ENCODE measurements at regions not wholly inside any gene's neighbourhood (a gene's known extent, or its start where the extent isn't known, plus 50 kb on each side); places are given as distances from the start of the nearest gene placed in this dataset.
"Not testable (repeated sequence)": the region's sequence is repeated elsewhere in the genome, so short reads cannot be mapped to it uniquely, and the experiment has no call there.

DNA sequence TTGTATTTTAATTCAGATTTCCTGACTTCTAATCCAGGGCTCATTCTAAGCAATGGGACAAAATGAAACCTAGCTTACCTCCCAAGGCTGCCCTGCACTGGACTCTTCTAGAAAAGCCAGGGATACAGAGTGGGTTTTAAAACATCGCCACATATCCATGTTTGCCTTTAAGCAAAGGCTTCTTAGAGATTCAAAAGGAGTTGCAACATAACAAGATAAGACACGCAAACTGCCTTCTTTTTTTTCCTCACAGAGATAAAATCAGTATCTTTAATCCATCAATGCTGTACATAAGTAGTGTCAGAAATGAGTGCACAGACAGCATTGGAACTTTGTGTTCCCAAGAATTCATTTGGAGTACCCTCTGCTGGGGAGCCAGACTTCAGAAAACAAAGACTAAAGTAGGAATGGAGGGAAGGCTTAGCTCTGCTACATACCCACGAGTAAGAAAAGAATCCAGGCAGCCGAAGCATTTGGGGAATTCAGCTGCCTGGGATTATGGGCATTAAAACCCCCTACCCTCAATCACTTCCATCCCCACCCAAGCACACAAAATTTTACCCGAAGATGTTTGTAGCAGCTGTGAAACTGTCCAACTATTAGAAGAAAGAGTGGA is 427.8 kb downstream of the ARL4A start:
- Histone ChIP-seq H3K4me1 (ENCODE audit: control insufficient read depth, insufficient read depth, low read length) (no peaks in the 10 kb centered on the region), H3K9ac (ENCODE audit: low read length) (no peak overlapping the region), H3K27me3 (replicated peaks; ENCODE audit: control insufficient read depth, insufficient read depth, low read length) (no peaks in the 10 kb centered on the region), H3K4me3 (ENCODE audit: low read length) (no peak overlapping the region), H3K36me3 (ENCODE audit: control insufficient read depth, insufficient read depth, low read length, severe bottlenecking) (no peaks in the 10 kb centered on the region), H3K9me3 (ENCODE audit: control insufficient read depth, low read length) (no peaks in the 10 kb centered on the region)
- DNase-seq (ENCODE audit: low read depth), result peak; percentile 61

DNA sequence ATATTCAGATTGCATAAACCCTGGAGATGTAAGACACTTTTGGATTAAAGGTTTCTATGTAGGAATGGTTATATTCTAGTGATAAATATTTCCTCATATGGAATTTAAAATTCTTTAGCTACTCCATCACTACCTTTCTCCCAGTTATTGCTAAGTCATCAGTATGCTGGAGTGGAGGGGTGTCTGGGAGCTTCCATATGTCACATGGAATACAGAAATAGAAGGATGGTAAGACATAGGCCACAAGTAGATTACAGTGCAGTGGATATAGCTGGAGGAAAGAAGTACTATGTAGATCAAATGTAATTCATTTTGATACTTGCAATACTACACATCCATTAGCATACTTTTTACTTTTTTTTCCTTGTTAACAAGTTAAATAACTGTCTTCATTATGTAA is 428.4 kb downstream of the ARL4A start:
- H3K9ac ChIP-seq (ENCODE audit: low read length), result no peak overlapping the region
- no peak overlapping the region for H3K4me3 ChIP-seq (ENCODE audit: low read length)
- H3K9me3 ChIP-seq (ENCODE audit: control insufficient read depth, low read length), result no peaks in the 10 kb centered on the region
- no peaks in the 10 kb centered on the region for H3K27me3 ChIP-seq (replicated peaks; ENCODE audit: control insufficient read depth, insufficient read depth, low read length)
- H3K4me1 ChIP-seq (ENCODE audit: control insufficient read depth, insufficient read depth, low read length), result no peaks in the 10 kb centered on the region
- H3K36me3 ChIP-seq (ENCODE audit: control insufficient read depth, insufficient read depth, low read length, severe bottlenecking), result no peaks in the 10 kb centered on the region
- DNase-seq (ENCODE audit: low read depth), result peak; percentile 26

- H3K36me3 ChIP-seq (ENCODE audit: control insufficient read depth, insufficient read depth, low read length, severe bottlenecking), result no peaks in the 10 kb centered on the region
- no peaks in the 10 kb centered on the region for H3K4me1 ChIP-seq (ENCODE audit: control insufficient read depth, insufficient read depth, low read length)
- no peaks in the 10 kb centered on the region for H3K9me3 ChIP-seq (ENCODE audit: control insufficient read depth, low read length)
- H3K4me3 ChIP-seq (ENCODE audit: low read length), result no peak overlapping the region
- DNase-seq (ENCODE audit: low read depth), result peak; percentile 50
- no peaks in the 10 kb centered on the region for H3K27me3 ChIP-seq (replicated peaks; ENCODE audit: control insufficient read depth, insufficient read depth, low read length)
- H3K9ac ChIP-seq (ENCODE audit: low read length), result no peak overlapping the region
These were observed 429.7 kb downstream of the ARL4A start for GRCh38 chr7:13117103-13117502.

GRCh38 chr7:13117592-13117991 is 430.2 kb downstream of the ARL4A start:
- Histone ChIP-seq H3K4me1 (ENCODE audit: control insufficient read depth, insufficient read depth, low read length) (no peaks in the 10 kb centered on the region), H3K27me3 (replicated peaks; ENCODE audit: control insufficient read depth, insufficient read depth, low read length) (no peaks in the 10 kb centered on the region), H3K9me3 (ENCODE audit: control insufficient read depth, low read length) (no peaks in the 10 kb centered on the region), H3K36me3 (ENCODE audit: control insufficient read depth, insufficient read depth, low read length, severe bottlenecking) (no peaks in the 10 kb centered on the region), H3K4me3 (ENCODE audit: low read length) (no peak overlapping the region), H3K9ac (ENCODE audit: low read length) (no peak overlapping the region)
- DNase-seq (ENCODE audit: low read depth), result no peak

DNA sequence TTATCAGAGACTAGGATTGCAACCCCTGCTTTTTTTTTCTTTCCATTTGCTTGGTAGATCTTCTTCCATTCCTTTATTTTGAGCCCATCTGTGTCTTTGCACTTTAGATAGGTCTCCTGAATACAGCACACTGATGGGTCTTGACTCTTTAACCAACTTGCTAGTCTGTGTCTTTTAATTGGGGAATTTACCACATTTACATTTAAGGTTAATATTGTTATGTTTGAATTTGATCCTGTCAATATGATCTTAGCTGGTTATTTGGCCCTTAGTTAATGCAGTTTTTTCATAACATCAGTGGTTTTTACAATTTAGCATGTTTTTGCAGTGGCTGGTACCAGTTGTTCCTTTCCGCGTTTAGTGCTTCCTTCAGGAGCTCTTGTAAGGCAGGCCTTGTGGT is 437.2 kb downstream of the ARL4A start:
- not testable (repeated sequence) for H3K9me3 ChIP-seq (ENCODE audit: control insufficient read depth, low read length); DNase-seq (ENCODE audit: low read depth); H3K4me3 ChIP-seq (ENCODE audit: low read length); H3K36me3 ChIP-seq (ENCODE audit: control insufficient read depth, insufficient read depth, low read length, severe bottlenecking); H3K9ac ChIP-seq (ENCODE audit: low read length); H3K4me1 ChIP-seq (ENCODE audit: control insufficient read depth, insufficient read depth, low read length); H3K27me3 ChIP-seq (replicated peaks; ENCODE audit: control insufficient read depth, insufficient read depth, low read length)

DNA sequence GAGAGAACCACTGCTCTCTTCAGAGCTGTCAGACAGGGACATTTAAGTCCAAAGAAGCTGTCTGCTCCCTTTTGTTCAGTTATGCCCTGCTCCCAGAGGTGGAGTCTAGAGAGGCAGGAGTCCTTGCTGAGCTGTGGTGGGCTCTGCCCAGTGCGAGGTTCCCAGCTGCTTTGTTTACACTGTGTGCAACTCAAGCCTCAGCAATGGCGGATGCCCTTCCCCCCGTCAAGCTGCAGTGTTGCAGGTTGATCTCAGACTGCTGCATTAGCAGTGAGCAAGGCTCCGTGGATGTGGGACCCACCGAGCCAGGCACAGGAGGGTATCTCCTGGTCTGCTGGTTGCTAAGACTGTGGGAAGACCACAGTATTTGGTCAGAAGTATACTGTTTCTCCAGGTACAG is 438.9 kb downstream of the ARL4A start:
- Histone ChIP-seq H3K4me1 (ENCODE audit: control insufficient read depth, insufficient read depth, low read length) (no peaks in the 10 kb centered on the region), H3K9me3 (ENCODE audit: control insufficient read depth, low read length) (peaks cover 6% of the 10 kb centered on the region), H3K27me3 (replicated peaks; ENCODE audit: control insufficient read depth, insufficient read depth, low read length) (no peaks in the 10 kb centered on the region), H3K36me3 (ENCODE audit: control insufficient read depth, insufficient read depth, low read length, severe bottlenecking) (no peaks in the 10 kb centered on the region), H3K4me3 (ENCODE audit: low read length) (no peak overlapping the region), H3K9ac (ENCODE audit: low read length) (no peak overlapping the region)
- no peak for DNase-seq (ENCODE audit: low read depth)

DNA sequence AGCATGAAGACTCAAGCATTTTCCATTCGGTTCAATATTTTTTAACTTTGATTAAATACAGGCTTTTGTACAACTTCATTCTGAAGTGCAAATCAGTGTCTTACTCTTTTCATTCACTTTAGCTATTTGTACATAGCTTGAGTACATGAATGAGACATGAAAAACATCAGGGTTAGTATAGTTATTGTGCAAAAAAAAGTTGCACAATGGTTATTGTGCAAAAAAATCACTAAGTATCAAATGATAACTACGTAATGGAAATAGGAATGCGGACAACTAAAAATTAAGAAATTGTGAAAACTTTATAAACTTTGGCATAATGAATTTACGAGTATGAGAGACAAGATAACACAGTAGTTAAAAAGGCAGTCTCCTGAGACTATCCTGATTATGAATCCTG is 442.9 kb downstream of the ARL4A start:
- H3K27me3 ChIP-seq (replicated peaks; ENCODE audit: control insufficient read depth, insufficient read depth, low read length), result no peaks in the 10 kb centered on the region
- H3K36me3 ChIP-seq (ENCODE audit: control insufficient read depth, insufficient read depth, low read length, severe bottlenecking), result no peaks in the 10 kb centered on the region
- no peak overlapping the region for H3K9ac ChIP-seq (ENCODE audit: low read length)
- no peaks in the 10 kb centered on the region for H3K9me3 ChIP-seq (ENCODE audit: control insufficient read depth, low read length)
- H3K4me3 ChIP-seq (ENCODE audit: low read length), result no peak overlapping the region
- H3K4me1 ChIP-seq (ENCODE audit: control insufficient read depth, insufficient read depth, low read length), result no peaks in the 10 kb centered on the region
- no peak for DNase-seq (ENCODE audit: low read depth)

GRCh38 chr7:13130906-13131305 is 443.5 kb downstream of the ARL4A start:
- DNase-seq (ENCODE audit: low read depth), result not testable (repeated sequence)

DNA sequence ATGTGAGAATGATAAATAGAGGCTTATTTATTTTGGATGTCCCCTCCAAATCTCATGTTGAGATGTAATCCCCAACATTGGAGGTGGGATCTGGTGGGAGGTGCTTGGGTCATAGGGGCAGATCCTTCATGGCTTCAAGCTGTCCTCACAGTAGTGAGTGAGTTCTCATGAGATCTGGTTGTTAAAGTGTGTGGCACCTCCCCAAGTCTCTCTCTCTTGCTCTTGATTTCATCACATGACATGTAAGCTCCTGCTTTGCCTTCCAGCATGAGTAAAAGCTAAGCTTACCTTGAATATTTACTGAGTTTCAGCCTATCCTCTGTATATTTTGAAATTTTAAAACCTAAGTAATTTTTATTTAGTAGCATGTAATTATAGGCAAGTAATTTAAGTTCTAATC is 444.9 kb downstream of the ARL4A start:
- no peaks in the 10 kb centered on the region for H3K4me1 ChIP-seq (ENCODE audit: control insufficient read depth, insufficient read depth, low read length)
- H3K36me3 ChIP-seq (ENCODE audit: control insufficient read depth, insufficient read depth, low read length, severe bottlenecking), result no peaks in the 10 kb centered on the region
- no peak overlapping the region for H3K4me3 ChIP-seq (ENCODE audit: low read length)
- H3K9ac ChIP-seq (ENCODE audit: low read length), result no peak overlapping the region
- H3K27me3 ChIP-seq (replicated peaks; ENCODE audit: control insufficient read depth, insufficient read depth, low read length), result no peaks in the 10 kb centered on the region
- H3K9me3 ChIP-seq (ENCODE audit: control insufficient read depth, low read length), result no peaks in the 10 kb centered on the region
- DNase-seq (ENCODE audit: low read depth), result no peak

More at GRCh38 chr7:13130906-13131305, 443.5 kb downstream of the ARL4A start:
- not testable (repeated sequence) for H3K4me1 ChIP-seq (ENCODE audit: control insufficient read depth, insufficient read depth, low read length); H3K27me3 ChIP-seq (replicated peaks; ENCODE audit: control insufficient read depth, insufficient read depth, low read length); H3K9me3 ChIP-seq (ENCODE audit: control insufficient read depth, low read length); H3K4me3 ChIP-seq (ENCODE audit: low read length); H3K36me3 ChIP-seq (ENCODE audit: control insufficient read depth, insufficient read depth, low read length, severe bottlenecking); H3K9ac ChIP-seq (ENCODE audit: low read length)

- not testable (repeated sequence) for H3K27me3 ChIP-seq (replicated peaks; ENCODE audit: control insufficient read depth, insufficient read depth, low read length)
These were observed 448.9 kb downstream of the ARL4A start for GRCh38 chr7:13136345-13136744.

DNA sequence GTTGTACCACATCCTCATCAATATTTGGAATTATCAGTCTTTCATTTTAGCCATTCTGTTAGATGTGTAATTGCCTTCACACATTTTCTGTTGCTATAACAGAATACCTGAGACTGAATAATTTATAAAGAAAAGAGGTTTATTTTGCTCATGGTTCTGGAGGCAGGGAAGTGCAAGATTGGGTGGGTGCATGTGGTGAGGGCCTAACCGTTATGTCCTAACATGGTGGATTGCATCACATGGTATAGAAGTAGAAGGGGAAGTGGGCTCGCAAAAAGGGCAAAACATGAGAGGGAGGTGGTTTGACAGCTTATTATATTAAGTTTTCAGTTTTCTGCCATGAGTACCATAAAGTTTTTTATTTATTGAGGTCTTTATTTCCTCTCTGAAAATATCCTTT is 452.0 kb downstream of the ARL4A start:
- no peaks in the 10 kb centered on the region for H3K9me3 ChIP-seq (ENCODE audit: control insufficient read depth, low read length)
- H3K9ac ChIP-seq (ENCODE audit: low read length), result no peak overlapping the region
- no peak for DNase-seq (ENCODE audit: low read depth)
- H3K36me3 ChIP-seq (ENCODE audit: control insufficient read depth, insufficient read depth, low read length, severe bottlenecking), result no peaks in the 10 kb centered on the region
- H3K27me3 ChIP-seq (replicated peaks; ENCODE audit: control insufficient read depth, insufficient read depth, low read length), result no peaks in the 10 kb centered on the region
- peaks cover 1% of the 10 kb centered on the region for H3K4me1 ChIP-seq (ENCODE audit: control insufficient read depth, insufficient read depth, low read length)
- no peak overlapping the region for H3K4me3 ChIP-seq (ENCODE audit: low read length)

More at GRCh38 chr7:13136345-13136744, 448.9 kb downstream of the ARL4A start:
- H3K9ac ChIP-seq (ENCODE audit: low read length); DNase-seq (ENCODE audit: low read depth); H3K4me3 ChIP-seq (ENCODE audit: low read length); H3K4me1 ChIP-seq (ENCODE audit: control insufficient read depth, insufficient read depth, low read length); H3K9me3 ChIP-seq (ENCODE audit: control insufficient read depth, low read length); H3K36me3 ChIP-seq (ENCODE audit: control insufficient read depth, insufficient read depth, low read length, severe bottlenecking): not testable (repeated sequence)

DNA sequence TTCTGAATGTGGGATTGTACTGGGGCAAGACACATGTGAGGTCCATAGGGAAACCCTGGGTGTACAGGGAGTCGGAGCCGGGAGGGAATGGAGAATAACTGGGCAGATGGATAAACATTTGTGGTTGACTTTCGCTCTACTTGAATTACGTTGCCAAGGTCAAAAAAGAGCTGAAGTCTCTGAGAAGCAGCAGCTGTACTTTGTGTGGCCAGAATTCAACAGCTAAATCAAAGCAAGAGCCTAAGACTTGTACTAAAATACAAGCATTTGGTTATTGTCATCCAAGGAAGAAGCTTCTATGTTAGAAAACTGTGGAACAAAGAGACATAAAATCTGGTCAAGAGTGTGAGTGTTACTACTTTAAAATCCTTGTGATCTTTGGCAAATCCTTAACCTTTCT is 457.2 kb downstream of the ARL4A start:
- Histone ChIP-seq H3K9ac (ENCODE audit: low read length) (no peak overlapping the region), H3K36me3 (ENCODE audit: control insufficient read depth, insufficient read depth, low read length, severe bottlenecking) (no peaks in the 10 kb centered on the region), H3K4me3 (ENCODE audit: low read length) (no peak overlapping the region), H3K4me1 (ENCODE audit: control insufficient read depth, insufficient read depth, low read length) (peaks cover 9% of the 10 kb centered on the region), H3K27me3 (replicated peaks; ENCODE audit: control insufficient read depth, insufficient read depth, low read length) (no peaks in the 10 kb centered on the region), H3K9me3 (ENCODE audit: control insufficient read depth, low read length) (no peaks in the 10 kb centered on the region)
- peak; percentile 65 for DNase-seq (ENCODE audit: low read depth)
